ENCODE measurements at regions not wholly inside any gene's neighbourhood (a gene's known extent, or its start where the extent isn't known, plus 50 kb on each side); places are given as distances from the start of the nearest gene placed in this dataset.

GRCh38 chr20:4468114-4468513 lies 218.1 kb upstream of the PRNP start:
- FAIRE-seq (no peak), DNase-seq (ENCODE audit: low read depth, low spot score) (no peak)
- no peak overlapping the region for H3K4me3 ChIP-seq (replicated peaks in 1 of 3; ENCODE audit: insufficient read depth in 1 of 3, low read depth in 1 of 3, low read length in 3 of 3)
- H3K9me3 ChIP-seq (replicated peaks; ENCODE audit: control insufficient read depth, insufficient read depth, low read length), result no peaks in the 10 kb centered on the region
- no peak overlapping the region for H3K27ac ChIP-seq (ENCODE audit: insufficient read depth, low read depth, low read length)
- no peaks in the 10 kb centered on the region for H3K4me1 ChIP-seq (ENCODE audit: control insufficient read depth, extremely low read depth, insufficient read depth, low read length)
- no peaks in the 10 kb centered on the region for H3K9me1 ChIP-seq (replicated peaks; ENCODE audit: control insufficient read depth, extremely low read depth, insufficient read depth, low read length)
- intact Hi-C loops (cut with micrococcal nuclease), result no loop called here
- TF ChIP-seq FOS (IDR thresholded peaks at IDR 0.05; ENCODE audit: borderline replicate concordance, insufficient read depth, low read length), result no peak
- no peak for TF ChIP-seq EZH2 (IDR thresholded peaks at IDR 0.05; ENCODE audit: borderline replicate concordance, low read depth, low read length, severe bottlenecking)
- TF ChIP-seq GATA2 (IDR thresholded peaks at IDR 0.05; ENCODE audit: insufficient read depth, insufficient read length, low read depth, low read length), result no peak
- TF ChIP-seq CTCF (IDR thresholded peaks at IDR 0.05; ENCODE audit: extremely low read depth in 1 of 2, insufficient read depth in 1 of 2, low read depth in 1 of 2, low read length in 2 of 2), result no peak
- TF ChIP-seq POLR2AphosphoS5 (IDR thresholded peaks at IDR 0.05; ENCODE audit: insufficient read depth, low read depth, low read length), result no peak
- no peak for TF ChIP-seq MAX (IDR thresholded peaks at IDR 0.05; ENCODE audit: insufficient read depth, insufficient read length)
- TF ChIP-seq MYC (IDR thresholded peaks at IDR 0.05; ENCODE audit: low read depth, low read length), result no peak
- TF ChIP-seq POLR2A (IDR thresholded peaks at IDR 0.05; ENCODE audit: low read depth, low read length), result no peak
- TF ChIP-seq JUN (IDR thresholded peaks at IDR 0.05; ENCODE audit: borderline replicate concordance, insufficient read depth, insufficient read length, low read depth), result no peak
- POLR2A ChIA-PET, result no interaction called here
- no peak overlapping the region for H2AFZ ChIP-seq (ENCODE audit: low read depth, low read length)
- peaks cover 2 to 10% of the 10 kb centered on the region in 2 experiments for H3K27me3 ChIP-seq (ENCODE audit: control insufficient read depth in 2 of 2, insufficient read depth in 2 of 2, low read length in 2 of 2)
- H3K79me2 ChIP-seq (ENCODE audit: control insufficient read depth, insufficient read depth, low read length), result no peaks in the 10 kb centered on the region
- BruUV-seq (replicated peaks), result no TSS peak
- CTCF ChIA-PET, result interaction anchor here (1.0 to 1.5 kb wide), 2 partner anchors 11 to 13 kb away, joined by 3 to 4 read pairs; no protein-coding TSS in a partner anchor
- no peak overlapping the region for H3K4me2 ChIP-seq (ENCODE audit: insufficient read depth, low read length)
- H3K9ac ChIP-seq (replicated peaks; ENCODE audit: extremely low read depth, insufficient read depth, low read length), result no peak overlapping the region
- no peaks in the 10 kb centered on the region for H4K20me1 ChIP-seq (replicated peaks; ENCODE audit: control insufficient read depth, extremely low read depth, insufficient read depth, low read length)
- H3K36me3 ChIP-seq (ENCODE audit: control insufficient read depth in 2 of 2, extremely low read depth in 1 of 2, insufficient read depth in 2 of 2, low read length in 2 of 2), result no peaks in the 10 kb centered on the region
- dilution Hi-C loops (cut with MboI; ENCODE audit: extremely low pct_ligation_motif_present, low sequenced_read_pairs), result no loop called here
